HG03558 (cell line): ENCODE measurements at regions not wholly inside any gene's neighbourhood (a gene's known extent, or its start where the extent isn't known, plus 50 kb on each side); places are given as distances from the start of the nearest gene placed in this dataset.

ENCODE experiments used
- ATAC-seq: cut with Tn5 transposase; IDR thresholded peaks from one replicate; pipeline ENCODE4 v1.9.1; 2021; ENCODE audit warnings: moderate number of reproducible peaks; ENCODE audit not compliant: unreplicated experiment; ENCODE audit errors: extremely low read depth

GRCh38 chr6:63517221-63517620 lies 55.1 kb upstream of the LOC128125822 start:
- ATAC-seq: no peak

GRCh38 chr6:63521475-63522210 lies 50.6 kb upstream of the LOC128125822 start:
- no peak for ATAC-seq
